ENCODE measurements at regions not wholly inside any gene's neighbourhood (a gene's known extent, or its start where the extent isn't known, plus 50 kb on each side); places are given as distances from the start of the nearest gene placed in this dataset.

- TF ChIP-seq POLR2A (IDR thresholded peaks at IDR 0.05; ENCODE audit: low read length) (no peak), GATA1 (IDR thresholded peaks at IDR 0.05; ENCODE audit: low read depth, low read length) (no peak)
Observed at GRCh38 chr5:164058621-164059020, 553.2 kb downstream of the MAT2B start.
